ENCODE measurements at regions not wholly inside any gene's neighbourhood (a gene's known extent, or its start where the extent isn't known, plus 50 kb on each side); places are given as distances from the start of the nearest gene placed in this dataset.

DNA sequence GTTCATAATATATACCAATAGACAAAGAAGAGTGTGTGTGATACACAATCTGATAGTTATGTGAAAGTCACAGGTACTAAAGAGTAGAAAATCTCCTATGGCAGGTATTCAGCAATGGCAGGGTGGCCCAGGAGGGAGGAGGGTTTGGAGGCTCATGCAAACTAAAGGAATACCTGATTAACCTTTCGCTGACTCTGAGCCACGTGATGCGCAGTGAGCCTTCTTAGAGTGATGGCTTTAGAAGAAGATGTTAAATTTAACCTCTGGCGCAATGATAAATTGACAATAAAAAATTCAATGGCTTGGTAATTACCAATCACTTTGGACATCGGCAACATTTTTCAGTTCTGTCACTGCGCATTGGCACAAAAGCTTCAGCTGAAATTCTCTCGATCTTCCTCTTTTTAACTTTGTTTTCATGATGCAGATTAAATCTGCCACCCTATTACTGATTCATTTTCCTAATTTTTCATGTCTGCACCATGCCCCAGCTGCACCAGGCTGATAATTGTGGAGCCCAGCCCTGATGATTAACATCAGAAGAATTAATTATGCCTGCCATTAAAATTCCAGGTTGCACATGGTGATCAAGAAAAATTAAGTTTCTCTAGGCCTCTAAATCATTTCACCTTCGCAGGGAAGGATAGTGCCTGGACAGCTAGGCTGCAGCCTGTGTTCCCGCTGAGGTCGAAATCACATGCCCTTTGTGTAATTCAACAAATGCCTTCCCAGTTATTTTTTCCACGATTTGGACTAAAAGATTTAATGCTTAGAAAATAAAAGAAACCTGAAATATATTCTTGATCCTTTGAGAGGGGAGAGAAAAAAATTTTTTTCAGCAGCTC is 250.6 kb upstream of the HNRNPA3 start:
- TF ChIP-seq CTCF (IDR thresholded peaks at IDR 0.05) (no peak), POLR2A (IDR thresholded peaks at IDR 0.05) (no peak), EP300 (IDR thresholded peaks at IDR 0.05) (no peak)
